HG03108 (cell line): ENCODE measurements at regions not wholly inside any gene's neighbourhood (a gene's known extent, or its start where the extent isn't known, plus 50 kb on each side); places are given as distances from the start of the nearest gene placed in this dataset.

Experiments
- ATAC-seq: cut with Tn5 transposase; IDR thresholded peaks from one replicate; pipeline ENCODE4 v1.9.1; 2021; ENCODE audit warnings: moderate library complexity; ENCODE audit not compliant: unreplicated experiment

GRCh38 chr1:232522189-232522588, 107.7 kb downstream of the SIPA1L2 start:
- no peak for ATAC-seq

- no peak for ATAC-seq
These were observed 108.3 kb downstream of the SIPA1L2 start for GRCh38 chr1:232521660-232522059.

DNA sequence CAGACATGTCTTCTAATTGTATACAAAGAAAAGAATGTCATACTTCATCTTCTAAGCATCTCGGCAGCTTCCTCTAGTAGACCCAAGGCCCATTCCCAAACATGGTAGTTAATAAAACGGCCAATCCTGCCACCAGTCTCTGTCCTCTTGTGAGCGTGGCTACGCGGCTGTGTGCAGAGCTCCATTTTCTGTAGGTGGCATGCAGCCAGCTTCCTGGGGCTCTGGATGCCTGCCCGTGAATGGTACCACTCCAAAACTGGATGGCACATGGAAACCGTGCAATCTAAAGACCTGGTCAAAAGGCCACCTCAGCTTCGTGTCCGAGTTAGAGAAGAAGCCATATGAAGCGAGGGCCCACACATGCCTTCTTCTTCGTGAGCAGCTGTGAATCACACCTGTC, 110.7 kb downstream of the SIPA1L2 start:
- ATAC-seq: no peak

- no peak for ATAC-seq
These were observed 111.6 kb downstream of the SIPA1L2 start for GRCh38 chr1:232518349-232518748.

GRCh38 chr1:232517204-232517603, 112.7 kb downstream of the SIPA1L2 start:
- no peak for ATAC-seq

DNA sequence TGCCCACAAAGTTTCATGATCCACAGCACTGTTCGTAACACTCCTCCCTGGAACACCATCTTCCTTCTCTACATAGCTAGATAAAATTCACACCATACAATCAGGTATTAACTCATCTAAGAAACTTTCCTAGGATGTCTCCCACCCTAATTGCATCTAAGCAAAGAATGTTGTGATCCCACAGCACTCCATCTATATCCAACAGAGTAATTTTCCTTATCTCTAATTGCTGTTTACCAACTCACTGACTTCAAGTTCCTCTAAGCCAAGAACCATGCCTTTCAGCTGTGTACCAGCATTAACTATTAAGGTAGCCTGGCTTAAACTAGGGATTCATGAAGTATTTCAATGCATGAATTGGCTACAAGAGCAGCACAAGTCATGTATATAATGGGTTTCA, 114.2 kb downstream of the SIPA1L2 start:
- ATAC-seq: no peak

DNA sequence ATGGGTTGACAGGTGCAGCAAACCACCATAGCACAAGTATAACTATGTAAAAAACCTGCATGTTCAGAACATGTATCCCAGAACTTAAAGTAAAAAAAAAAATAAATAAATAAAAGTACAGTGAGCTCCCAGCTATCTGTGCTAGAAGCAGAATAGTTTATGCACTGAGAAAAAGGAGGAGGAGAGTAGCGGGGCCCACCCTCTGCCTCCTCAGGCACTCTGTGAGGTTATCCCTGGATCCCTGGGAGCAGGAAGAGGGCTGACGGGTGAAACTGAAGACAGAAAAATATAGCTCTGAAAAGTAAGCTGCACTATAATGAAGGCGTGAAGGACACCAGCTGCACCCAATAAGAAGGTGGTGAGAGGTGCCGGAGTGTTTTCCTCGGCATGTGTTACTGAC, 117.2 kb downstream of the SIPA1L2 start:
- ATAC-seq: no peak

DNA sequence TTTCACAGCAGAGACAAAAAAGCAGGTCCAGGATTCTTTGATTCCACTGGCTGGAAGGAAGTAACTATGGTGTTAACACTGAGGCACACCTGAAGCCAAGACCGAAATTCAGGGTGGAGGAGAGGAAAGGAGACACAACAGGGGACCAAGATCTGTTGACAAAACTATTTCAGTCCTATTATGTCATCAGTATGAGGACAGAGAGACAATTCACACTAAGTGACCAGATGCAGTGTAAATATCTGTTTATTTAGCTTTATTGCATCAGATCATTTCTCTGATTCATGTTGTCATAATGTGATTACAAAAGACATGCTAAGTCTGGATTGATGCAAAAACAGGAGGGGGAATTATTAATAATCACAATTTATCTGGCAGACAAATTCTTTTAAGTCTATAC, 118.8 kb downstream of the SIPA1L2 start:
- no peak for ATAC-seq

DNA sequence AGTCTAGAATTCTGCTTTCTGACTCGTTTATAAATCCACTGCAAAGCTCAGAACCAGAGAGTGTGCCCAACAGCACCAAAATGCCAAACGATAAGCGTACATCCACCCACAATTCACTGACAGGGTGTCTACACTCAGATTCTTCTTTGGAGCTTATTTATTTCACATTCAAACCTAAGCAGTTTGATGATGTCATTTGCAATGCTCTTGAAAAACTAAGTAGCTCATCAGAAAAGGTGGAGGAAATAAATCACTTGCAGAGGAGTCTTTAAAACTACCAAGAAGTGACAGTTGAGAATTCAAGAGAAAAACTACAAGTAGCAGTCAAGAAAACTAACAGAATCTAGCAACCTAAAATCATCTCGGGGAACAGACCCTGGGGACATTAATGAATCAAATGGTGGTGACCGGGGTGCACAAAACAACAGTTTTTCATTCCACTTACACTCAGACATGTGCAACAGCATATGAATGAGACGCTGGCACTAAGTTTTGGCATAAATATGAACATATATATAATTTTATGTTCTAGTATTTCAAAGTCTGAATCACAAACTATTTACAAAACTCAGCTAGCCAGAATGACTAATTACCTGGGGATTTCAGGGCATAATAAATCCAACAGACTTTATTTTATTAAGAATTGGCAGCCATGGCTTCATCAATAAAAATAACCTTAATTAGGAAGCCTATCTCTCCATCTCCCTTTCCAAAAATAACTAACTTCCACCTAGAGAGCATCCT, 119.4 kb downstream of the SIPA1L2 start:
- no peak for ATAC-seq

GRCh38 chr1:232509570-232509969, 120.4 kb downstream of the SIPA1L2 start:
- no peak for ATAC-seq

DNA sequence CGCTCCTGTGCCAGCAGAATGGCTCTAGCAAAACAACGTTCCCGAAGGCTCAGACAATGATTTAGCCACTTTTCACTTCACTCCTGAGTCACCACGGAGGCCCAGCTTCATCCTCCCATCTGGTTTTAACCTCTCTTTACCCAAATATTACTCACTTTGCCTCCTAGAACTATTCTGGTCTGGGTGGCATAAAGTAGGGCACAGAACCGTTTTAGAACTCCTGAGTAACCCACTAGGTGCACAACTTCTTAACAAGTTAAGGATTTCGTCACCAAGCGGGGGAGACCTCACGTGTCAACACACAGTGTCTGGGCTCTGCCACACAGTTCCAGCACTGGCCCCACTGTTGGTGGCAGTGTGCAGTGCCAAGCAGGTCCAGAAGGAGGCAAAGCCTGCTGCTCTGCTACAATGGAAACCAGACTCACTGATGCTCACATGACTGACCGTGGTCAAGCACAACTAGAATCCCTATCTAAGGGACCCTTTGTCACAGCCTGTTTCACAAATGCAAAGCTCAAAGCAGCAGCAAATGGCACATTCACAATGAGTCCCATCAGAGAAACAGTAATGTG, 121.7 kb downstream of the SIPA1L2 start:
- no peak for ATAC-seq

- ATAC-seq: no peak
These were observed 122.4 kb downstream of the SIPA1L2 start for GRCh38 chr1:232507571-232507970.

GRCh38 chr1:232505884-232506283, 124.0 kb downstream of the SIPA1L2 start:
- no peak for ATAC-seq

- ATAC-seq: no peak
These were observed 125.3 kb downstream of the SIPA1L2 start for GRCh38 chr1:232504651-232505050.

GRCh38 chr1:232503497-232503896, 126.4 kb downstream of the SIPA1L2 start:
- no peak for ATAC-seq

DNA sequence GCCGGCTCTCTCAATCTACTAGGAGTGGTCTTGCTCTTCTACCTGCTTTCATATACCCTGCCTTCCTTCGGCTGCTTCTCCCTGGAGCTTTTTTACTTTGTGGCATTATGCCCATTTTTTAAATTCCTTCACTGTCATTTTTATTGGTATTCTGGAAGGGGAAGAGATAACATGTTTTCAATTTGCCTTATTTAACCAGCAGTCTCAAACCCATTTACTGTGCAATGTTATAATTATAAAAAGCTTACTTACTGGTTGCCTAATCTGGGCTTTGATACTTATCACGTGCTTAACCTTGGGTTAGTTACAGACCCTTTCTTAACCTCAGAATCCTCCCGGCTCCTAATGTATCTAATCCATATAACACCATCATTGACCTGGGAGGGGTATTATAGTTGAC, 128.1 kb downstream of the SIPA1L2 start:
- ATAC-seq: no peak

DNA sequence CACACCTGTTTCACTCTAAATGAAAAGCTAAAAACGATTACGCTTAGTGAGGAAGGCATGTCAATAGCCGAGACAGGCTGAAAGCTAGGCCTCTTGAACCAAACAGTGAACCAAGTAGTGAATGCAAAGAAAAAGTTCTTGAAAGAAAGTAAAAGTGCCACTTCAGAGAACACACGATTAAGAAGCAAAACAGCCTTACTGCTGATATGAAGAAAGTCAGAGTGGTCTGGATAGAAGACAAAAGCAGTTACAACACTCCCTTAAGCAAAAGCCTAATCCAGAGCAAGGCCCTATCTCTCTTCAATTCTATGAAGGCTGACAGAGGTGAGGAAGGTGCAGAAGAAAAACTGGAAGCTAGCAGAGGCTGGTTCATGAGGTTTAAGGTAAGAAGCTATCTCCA, 130.7 kb downstream of the SIPA1L2 start:
- no peak for ATAC-seq

- ATAC-seq: no peak
These were observed 136.1 kb downstream of the SIPA1L2 start for GRCh38 chr1:232493869-232494268.

DNA sequence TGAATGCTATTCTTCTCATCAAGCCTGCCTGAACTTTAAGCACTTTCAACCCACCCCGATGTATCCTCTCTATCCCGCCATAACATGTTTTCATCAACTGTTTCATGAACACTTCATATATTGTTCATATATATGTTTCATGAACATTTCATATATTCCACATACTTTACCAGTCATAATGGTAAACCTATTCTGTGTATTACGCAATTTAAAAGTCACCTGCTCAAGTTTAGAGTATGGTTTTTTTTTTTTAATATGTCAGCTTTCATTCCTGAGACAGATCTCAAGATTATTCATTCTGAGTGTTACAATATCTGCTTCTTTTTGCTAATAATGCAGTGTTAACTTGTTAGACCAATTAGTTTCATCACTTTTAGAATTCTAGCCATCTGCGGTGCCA, 140.7 kb downstream of the SIPA1L2 start:
- no peak for ATAC-seq

- ATAC-seq: no peak
These were observed 142.7 kb downstream of the SIPA1L2 start for GRCh38 chr1:232487236-232487635.

DNA sequence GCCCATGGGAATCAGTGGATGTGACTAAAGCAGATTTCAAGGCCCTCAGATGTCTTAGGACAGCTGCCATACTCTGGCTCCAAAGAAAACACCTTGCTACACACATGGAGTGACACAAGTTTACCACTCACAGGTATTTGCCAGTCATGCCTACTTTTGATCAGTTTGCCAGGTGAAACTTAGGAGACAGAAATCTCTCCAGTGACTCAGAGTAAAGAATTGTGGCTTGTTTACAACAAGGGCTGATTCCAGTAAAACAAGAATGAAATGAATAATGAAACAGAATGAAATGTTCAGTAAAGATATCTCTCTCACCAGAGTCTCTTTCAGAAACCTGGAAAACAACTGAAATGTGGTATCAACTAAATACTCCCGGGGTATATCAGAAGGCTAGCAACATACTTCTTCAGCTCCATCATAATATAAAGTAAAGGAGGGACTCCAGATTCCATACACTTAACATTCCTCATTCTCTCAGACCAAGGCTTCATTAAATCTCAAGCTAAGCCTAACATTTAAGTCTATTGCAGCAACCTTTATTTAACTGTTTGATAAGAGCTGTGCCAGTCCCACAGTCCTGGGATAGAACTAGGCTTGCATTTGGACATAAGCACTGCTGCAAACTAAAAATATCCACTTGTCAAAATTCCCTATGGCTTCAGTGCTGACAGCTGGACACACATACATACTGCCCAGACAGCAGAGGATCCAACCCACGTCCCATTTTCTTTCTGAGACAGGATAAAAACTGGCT, 143.3 kb downstream of the SIPA1L2 start:
- no peak for ATAC-seq

DNA sequence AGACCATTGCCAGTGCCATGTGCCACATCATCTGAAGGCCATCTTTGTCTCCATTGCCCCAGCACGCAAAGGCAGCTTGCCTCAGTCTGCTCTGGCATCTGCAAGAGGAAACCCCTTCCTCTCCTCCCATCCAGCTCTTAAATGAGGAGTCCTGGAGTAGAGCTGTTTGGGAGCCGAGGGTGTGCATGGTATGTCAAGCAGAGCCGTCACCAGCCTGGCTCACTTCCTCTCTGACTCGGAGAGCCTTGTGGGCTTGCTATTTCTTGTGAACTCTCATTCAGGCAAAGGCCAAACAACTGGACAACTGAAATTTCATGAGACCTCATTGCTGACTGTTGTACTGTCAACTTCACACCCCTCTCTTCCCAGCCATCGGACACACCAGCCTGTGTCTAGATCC, 143.9 kb downstream of the SIPA1L2 start:
- no peak for ATAC-seq
